HepG2 (cell line): ENCODE measurements at regions not wholly inside any gene's neighbourhood (a gene's known extent, or its start where the extent isn't known, plus 50 kb on each side); places are given as distances from the start of the nearest gene placed in this dataset.

ENCODE experiments used
- FOXP1 ChIP-seq, 2 experiments: fragments of 450-650 bp in 1 of 2; IDR thresholded peaks; 2 replicates each; pipeline ENCODE4 v1.6.1; 2017 to 2018; ENCODE audit warnings: antibody characterized with exemption in 1 of 2
- ZMYM2 ChIP-seq: sonication (generic); formaldehyde crosslinking; IDR thresholded peaks from 2 replicates; pipeline ENCODE4 v1.8.0; 2022; ENCODE audit warnings: mild to moderate bottlenecking, missing genetic modification reagents
- TF ChIP-seq, protein P1 (sequence below): sonication (generic); formaldehyde crosslinking; IDR thresholded peaks from one replicate; pipeline ENCODE4 v1.5.1; 2020; ENCODE audit warnings: mild to moderate bottlenecking, missing genetic modification reagents; ENCODE audit errors: not compliant biosample characterization
- TF ChIP-seq, protein P2 (sequence below): sonication (generic); formaldehyde crosslinking; IDR thresholded peaks from 2 replicates; pipeline ENCODE4 v1.4.0; 2020; ENCODE audit warnings: missing genetic modification reagents, borderline replicate concordance

DNA sequence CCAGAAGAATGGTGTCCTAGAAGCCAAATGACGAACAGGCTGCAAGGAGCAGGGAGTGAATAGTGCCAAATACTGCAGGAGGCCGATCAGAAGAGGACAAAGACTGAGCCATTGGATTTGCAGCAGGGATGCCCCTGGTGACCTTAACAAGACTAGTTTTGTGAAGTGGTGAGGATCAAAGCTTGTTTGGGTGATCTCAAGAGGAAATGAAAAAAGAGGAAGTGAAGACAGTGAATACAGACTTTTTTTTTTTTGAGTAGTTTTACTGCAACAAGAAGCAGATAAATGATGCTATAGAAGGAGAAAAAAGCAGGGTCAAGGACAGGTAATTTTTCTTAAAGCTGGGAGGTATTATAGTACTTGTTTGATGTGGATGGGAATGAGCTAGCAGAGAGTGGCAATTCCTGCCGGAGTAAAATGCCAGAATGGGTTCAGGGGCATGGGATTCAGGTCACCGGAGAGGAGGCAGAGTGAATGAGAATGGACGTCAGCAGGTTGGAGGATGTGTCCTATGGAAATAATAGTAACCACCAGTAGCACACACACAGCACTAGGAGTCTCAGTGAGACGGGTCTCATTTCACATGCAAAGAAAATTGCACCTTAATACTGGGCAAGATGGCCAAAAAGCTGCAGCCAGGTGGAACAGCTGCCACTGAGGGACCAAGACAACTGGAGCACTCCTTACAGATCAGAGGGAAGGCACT lies 345.8 kb upstream of the CCDC196 start (continued):
- TF ChIP-seq, protein P1, sequence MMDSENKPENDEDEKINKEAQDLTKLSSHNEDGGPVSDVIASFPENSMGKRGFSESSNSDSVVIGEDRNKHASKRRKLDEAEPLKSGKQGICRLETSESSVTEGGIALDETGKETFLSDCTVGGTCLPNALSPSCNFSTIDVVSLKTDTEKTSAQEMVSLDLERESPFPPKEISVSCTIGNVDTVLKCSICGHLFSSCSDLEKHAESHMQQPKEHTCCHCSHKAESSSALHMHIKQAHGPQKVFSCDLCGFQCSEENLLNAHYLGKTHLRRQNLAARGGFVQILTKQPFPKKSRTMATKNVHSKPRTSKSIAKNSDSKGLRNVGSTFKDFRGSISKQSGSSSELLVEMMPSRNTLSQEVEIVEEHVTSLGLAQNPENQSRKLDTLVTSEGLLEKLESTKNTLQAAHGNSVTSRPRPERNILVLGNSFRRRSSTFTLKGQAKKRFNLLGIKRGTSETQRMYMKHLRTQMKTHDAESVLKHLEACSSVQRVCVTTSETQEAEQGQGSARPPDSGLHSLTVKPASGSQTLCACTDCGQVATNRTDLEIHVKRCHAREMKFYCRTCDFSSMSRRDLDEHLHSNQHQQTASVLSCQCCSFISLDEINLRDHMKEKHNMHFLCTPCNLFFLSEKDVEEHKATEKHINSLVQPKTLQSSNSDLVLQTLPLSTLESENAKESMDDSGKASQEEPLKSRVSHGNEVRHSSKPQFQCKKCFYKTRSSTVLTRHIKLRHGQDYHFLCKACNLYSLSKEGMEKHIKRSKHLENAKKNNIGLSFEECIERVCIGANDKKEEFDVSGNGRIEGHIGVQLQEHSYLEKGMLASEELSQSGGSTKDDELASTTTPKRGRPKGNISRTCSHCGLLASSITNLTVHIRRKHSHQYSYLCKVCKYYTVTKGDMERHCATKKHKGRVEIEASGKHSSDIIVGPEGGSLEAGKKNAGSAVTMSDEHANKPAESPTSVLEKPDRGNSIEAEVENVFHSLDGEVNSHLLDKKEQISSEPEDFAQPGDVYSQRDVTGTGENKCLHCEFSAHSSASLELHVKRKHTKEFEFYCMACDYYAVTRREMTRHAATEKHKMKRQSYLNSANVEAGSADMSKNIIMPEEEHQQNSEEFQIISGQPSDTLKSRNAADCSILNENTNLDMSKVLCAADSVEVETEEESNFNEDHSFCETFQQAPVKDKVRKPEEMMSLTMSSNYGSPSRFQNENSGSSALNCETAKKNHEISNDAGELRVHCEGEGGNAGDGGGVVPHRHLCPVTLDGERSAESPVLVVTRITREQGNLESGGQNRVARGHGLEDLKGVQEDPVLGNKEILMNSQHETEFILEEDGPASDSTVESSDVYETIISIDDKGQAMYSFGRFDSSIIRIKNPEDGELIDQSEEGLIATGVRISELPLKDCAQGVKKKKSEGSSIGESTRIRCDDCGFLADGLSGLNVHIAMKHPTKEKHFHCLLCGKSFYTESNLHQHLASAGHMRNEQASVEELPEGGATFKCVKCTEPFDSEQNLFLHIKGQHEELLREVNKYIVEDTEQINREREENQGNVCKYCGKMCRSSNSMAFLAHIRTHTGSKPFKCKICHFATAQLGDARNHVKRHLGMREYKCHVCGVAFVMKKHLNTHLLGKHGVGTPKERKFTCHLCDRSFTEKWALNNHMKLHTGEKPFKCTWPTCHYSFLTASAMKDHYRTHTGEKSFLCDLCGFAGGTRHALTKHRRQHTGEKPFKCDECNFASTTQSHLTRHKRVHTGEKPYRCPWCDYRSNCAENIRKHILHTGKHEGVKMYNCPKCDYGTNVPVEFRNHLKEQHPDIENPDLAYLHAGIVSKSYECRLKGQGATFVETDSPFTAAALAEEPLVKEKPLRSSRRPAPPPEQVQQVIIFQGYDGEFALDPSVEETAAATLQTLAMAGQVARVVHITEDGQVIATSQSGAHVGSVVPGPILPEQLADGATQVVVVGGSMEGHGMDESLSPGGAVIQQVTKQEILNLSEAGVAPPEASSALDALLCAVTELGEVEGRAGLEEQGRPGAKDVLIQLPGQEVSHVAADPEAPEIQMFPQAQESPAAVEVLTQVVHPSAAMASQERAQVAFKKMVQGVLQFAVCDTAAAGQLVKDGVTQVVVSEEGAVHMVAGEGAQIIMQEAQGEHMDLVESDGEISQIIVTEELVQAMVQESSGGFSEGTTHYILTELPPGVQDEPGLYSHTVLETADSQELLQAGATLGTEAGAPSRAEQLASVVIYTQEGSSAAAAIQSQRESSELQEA (CRISPR knock-in tag): no peak
- TF ChIP-seq, protein P2, sequence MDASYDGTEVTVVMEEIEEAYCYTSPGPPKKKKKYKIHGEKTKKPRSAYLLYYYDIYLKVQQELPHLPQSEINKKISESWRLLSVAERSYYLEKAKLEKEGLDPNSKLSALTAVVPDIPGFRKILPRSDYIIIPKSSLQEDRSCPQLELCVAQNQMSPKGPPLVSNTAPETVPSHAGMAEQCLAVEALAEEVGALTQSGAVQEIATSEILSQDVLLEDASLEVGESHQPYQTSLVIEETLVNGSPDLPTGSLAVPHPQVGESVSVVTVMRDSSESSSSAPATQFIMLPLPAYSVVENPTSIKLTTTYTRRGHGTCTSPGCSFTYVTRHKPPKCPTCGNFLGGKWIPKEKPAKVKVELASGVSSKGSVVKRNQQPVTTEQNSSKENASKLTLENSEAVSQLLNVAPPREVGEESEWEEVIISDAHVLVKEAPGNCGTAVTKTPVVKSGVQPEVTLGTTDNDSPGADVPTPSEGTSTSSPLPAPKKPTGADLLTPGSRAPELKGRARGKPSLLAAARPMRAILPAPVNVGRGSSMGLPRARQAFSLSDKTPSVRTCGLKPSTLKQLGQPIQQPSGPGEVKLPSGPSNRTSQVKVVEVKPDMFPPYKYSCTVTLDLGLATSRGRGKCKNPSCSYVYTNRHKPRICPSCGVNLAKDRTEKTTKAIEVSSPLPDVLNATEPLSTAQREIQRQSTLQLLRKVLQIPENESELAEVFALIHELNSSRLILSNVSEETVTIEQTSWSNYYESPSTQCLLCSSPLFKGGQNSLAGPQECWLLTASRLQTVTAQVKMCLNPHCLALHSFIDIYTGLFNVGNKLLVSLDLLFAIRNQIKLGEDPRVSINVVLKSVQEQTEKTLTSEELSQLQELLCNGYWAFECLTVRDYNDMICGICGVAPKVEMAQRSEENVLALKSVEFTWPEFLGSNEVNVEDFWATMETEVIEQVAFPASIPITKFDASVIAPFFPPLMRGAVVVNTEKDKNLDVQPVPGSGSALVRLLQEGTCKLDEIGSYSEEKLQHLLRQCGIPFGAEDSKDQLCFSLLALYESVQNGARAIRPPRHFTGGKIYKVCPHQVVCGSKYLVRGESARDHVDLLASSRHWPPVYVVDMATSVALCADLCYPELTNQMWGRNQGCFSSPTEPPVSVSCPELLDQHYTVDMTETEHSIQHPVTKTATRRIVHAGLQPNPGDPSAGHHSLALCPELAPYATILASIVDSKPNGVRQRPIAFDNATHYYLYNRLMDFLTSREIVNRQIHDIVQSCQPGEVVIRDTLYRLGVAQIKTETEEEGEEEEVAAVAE (CRISPR knock-in tag): no peak
- TF ChIP-seq ZMYM2 (CRISPR knock-in tag) (no peak), FOXP1 (IDR thresholded peaks at IDR 0.05) (no peak), FOXP1 (CRISPR knock-in tag; IDR thresholded peaks at IDR 0.05) (no peak)
